Hepatocyte (in vitro differentiated cells): ENCODE measurements at regions not wholly inside any gene's neighbourhood (a gene's known extent, or its start where the extent isn't known, plus 50 kb on each side); places are given as distances from the start of the nearest gene placed in this dataset.
A peak's percentile ranks its signal among the peaks of the same experiment; 100 is the strongest.
"Not testable (repeated sequence)": the region's sequence is repeated elsewhere in the genome, so short reads cannot be mapped to it uniquely, and the experiment has no call there.

Source experiments
- DNase-seq: peaks from one replicate; pipeline ENCODE4 v3.0.0-alpha.2; 2016; ENCODE audit warnings: low spot score
- H2AFZ ChIP-seq: fragments of 200-600 bp; sonication (generic); 2 replicates; pipeline ENCODE4 v1.6.0; 2016; ENCODE audit warnings: antibody characterized with exemption, mild to moderate bottlenecking
- H3K27ac ChIP-seq: fragments of 200-600 bp; sonication (generic); 2 replicates; pipeline ENCODE4 v1.5.1; 2016; ENCODE audit warnings: mild to moderate bottlenecking
- H3K27me3 ChIP-seq: fragments of 200-600 bp; sonication (generic); 2 replicates; pipeline ENCODE4 v1.6.1; 2016
- H3K36me3 ChIP-seq: fragments of 200-600 bp; sonication (generic); replicated peaks from 2 replicates; pipeline ENCODE4 v1.5.1; 2016; ENCODE audit warnings: low read depth; ENCODE audit not compliant: insufficient read depth
- H3K4me1 ChIP-seq: fragments of 200-600 bp; sonication (generic); 2 replicates; pipeline ENCODE4 v1.5.1; 2016; ENCODE audit warnings: mild to moderate bottlenecking, moderate library complexity; ENCODE audit not compliant: insufficient read depth
- H3K4me2 ChIP-seq: fragments of 200-600 bp; sonication (generic); 2 replicates; pipeline ENCODE4 v1.6.0; 2016
- H3K4me3 ChIP-seq: fragments of 200-600 bp; sonication (generic); 2 replicates; pipeline ENCODE4 v1.5.1; 2016; ENCODE audit warnings: mild to moderate bottlenecking
- H3K79me2 ChIP-seq: fragments of 200-600 bp; sonication (generic); 2 replicates; pipeline ENCODE4 v1.6.0; 2017; ENCODE audit warnings: mild to moderate bottlenecking
- H3K9me2 ChIP-seq: fragments of 200-600 bp; sonication (generic); replicated peaks from 2 replicates; pipeline ENCODE4 v1.6.0; 2017; ENCODE audit warnings: mild to moderate bottlenecking; ENCODE audit not compliant: insufficient read depth
- H3K9me3 ChIP-seq: fragments of 200-600 bp; sonication (generic); 2 replicates; pipeline ENCODE4 v1.5.1; 2016; ENCODE audit warnings: low read depth, mild to moderate bottlenecking
- H4K20me1 ChIP-seq: fragments of 200-600 bp; sonication (generic); 2 replicates; pipeline ENCODE4 v1.6.0; 2016; ENCODE audit warnings: mild to moderate bottlenecking; ENCODE audit not compliant: insufficient read depth, poor library complexity, severe bottlenecking
- CTCF ChIP-seq: fragments of 200-600 bp; sonication (generic); IDR thresholded peaks from 2 replicates; pipeline ENCODE4 v1.5.1; 2016; ENCODE audit warnings: antibody characterized with exemption, mild to moderate bottlenecking; ENCODE audit not compliant: poor library complexity
- EZH2 ChIP-seq: fragments of 200-600 bp; sonication (generic); IDR thresholded peaks from 2 replicates; pipeline ENCODE4 v1.6.1; 2016; ENCODE audit warnings: antibody characterized with exemption, mild to moderate bottlenecking, borderline replicate concordance
- EZH2phosphoT487 ChIP-seq: fragments of 200-600 bp; sonication (generic); IDR thresholded peaks from one replicate; pipeline ENCODE4 v1.6.1; 2018; ENCODE audit warnings: antibody characterized with exemption, mild to moderate bottlenecking, low read depth, moderate library complexity; ENCODE audit not compliant: unreplicated experiment, severe bottlenecking
- WGBS: methylation state at CpG from one replicate; pipeline ENCODE4 v1.1.6; 2016; ENCODE audit warnings: low lambda C conversion rate; ENCODE audit errors: missing lambda C conversion rate; 5-methylcytosine and 5-hydroxymethylcytosine counted together

GRCh38 chr5:142399891-142400290 lies 75.1 kb upstream of the SPRY4 start:
- no peak overlapping the region for H3K4me3 ChIP-seq
- H3K4me2 ChIP-seq, result no peak overlapping the region
- H3K79me2 ChIP-seq, result no peaks in the 10 kb centered on the region
- no peaks in the 10 kb centered on the region for H3K36me3 ChIP-seq
- H3K27me3 ChIP-seq, result no peaks in the 10 kb centered on the region
- no peak overlapping the region for H3K27ac ChIP-seq
- no peaks in the 10 kb centered on the region for H4K20me1 ChIP-seq
- TF ChIP-seq CTCF (no peak), EZH2 (no peak), EZH2phosphoT487 (no peak)
- WGBS, result 91% methylated on average over 2 of the region's 2 CpGs
- H3K4me1 ChIP-seq, result peaks cover 19% of the 10 kb centered on the region
- no peak overlapping the region for H2AFZ ChIP-seq
- H3K9me2 ChIP-seq, result no peaks in the 10 kb centered on the region
- DNase-seq, result no peak
- no peaks in the 10 kb centered on the region for H3K9me3 ChIP-seq

- H3K9me2 ChIP-seq, result no peaks in the 10 kb centered on the region
- no peak overlapping the region for H3K4me3 ChIP-seq
- H3K4me2 ChIP-seq, result no peak overlapping the region
- peaks cover 7% of the 10 kb centered on the region for H3K4me1 ChIP-seq
- peak; percentile 25 for DNase-seq
- no peak for TF ChIP-seq CTCF
- TF ChIP-seq EZH2phosphoT487, result no peak
- TF ChIP-seq EZH2, result no peak
- H3K27ac ChIP-seq, result no peak overlapping the region
- 69% methylated on average over 3 of the region's 3 CpGs for WGBS
- no peaks in the 10 kb centered on the region for H4K20me1 ChIP-seq
- no peaks in the 10 kb centered on the region for H3K79me2 ChIP-seq
- H3K36me3 ChIP-seq, result no peaks in the 10 kb centered on the region
- H3K27me3 ChIP-seq, result no peaks in the 10 kb centered on the region
- no peaks in the 10 kb centered on the region for H3K9me3 ChIP-seq
- H2AFZ ChIP-seq, result no peak overlapping the region
These were observed 73.9 kb upstream of the SPRY4 start for GRCh38 chr5:142398730-142399055.

- not testable (repeated sequence) for H3K27ac ChIP-seq, H3K27me3 ChIP-seq, H3K36me3 ChIP-seq, H3K79me2 ChIP-seq, H3K9me3 ChIP-seq, H3K4me2 ChIP-seq, H3K4me1 ChIP-seq, DNase-seq, H3K9me2 ChIP-seq, H3K4me3 ChIP-seq, H2AFZ ChIP-seq, H4K20me1 ChIP-seq
- 93% methylated on average over 13 of the region's 13 CpGs for WGBS
These were observed 73.3 kb upstream of the SPRY4 start for GRCh38 chr5:142398011-142398729.

- H2AFZ ChIP-seq, result no peak overlapping the region
- H3K79me2 ChIP-seq, result no peaks in the 10 kb centered on the region
- TF ChIP-seq EZH2phosphoT487 (no peak), CTCF (no peak)
- no peaks in the 10 kb centered on the region for H3K9me3 ChIP-seq
- H3K4me2 ChIP-seq, result no peak overlapping the region
- H3K9me2 ChIP-seq, result no peaks in the 10 kb centered on the region
- H3K36me3 ChIP-seq, result no peaks in the 10 kb centered on the region
- no peak overlapping the region for H3K4me3 ChIP-seq
- no peaks in the 10 kb centered on the region for H4K20me1 ChIP-seq
- H3K27ac ChIP-seq, result no peak overlapping the region
- no peak for DNase-seq
- H3K4me1 ChIP-seq, result no peaks in the 10 kb centered on the region
- WGBS, result 94% methylated on average over 3 of the region's 3 CpGs
- H3K27me3 ChIP-seq, result no peaks in the 10 kb centered on the region
These were observed 72.4 kb upstream of the SPRY4 start for GRCh38 chr5:142397178-142397577.
